ENCODE measurements at regions not wholly inside any gene's neighbourhood (a gene's known extent, or its start where the extent isn't known, plus 50 kb on each side); places are given as distances from the start of the nearest gene placed in this dataset.

- no peak for TF ChIP-seq CHD2 (IDR thresholded peaks at IDR 0.05; ENCODE audit: low read length)
- TF ChIP-seq TCF12 (IDR thresholded peaks at IDR 0.05; ENCODE audit: low read depth, low read length) = no peak
- TF ChIP-seq CHD7 (IDR thresholded peaks at IDR 0.05; ENCODE audit: insufficient replicate concordance, low read length) = no peak
Observed at GRCh38 chr13:44051918-44052675, 172.4 kb downstream of the LACC1 start (continued).
